ENCODE measurements at regions not wholly inside any gene's neighbourhood (a gene's known extent, or its start where the extent isn't known, plus 50 kb on each side); places are given as distances from the start of the nearest gene placed in this dataset.

- Histone ChIP-seq H3K4me1 (no peaks in the 10 kb centered on the region), H3K9ac (ENCODE audit: low read depth in 2 of 2, low read length in 2 of 2) (no peak overlapping the region), H3K9me3 (no peaks in the 10 kb centered on the region), H3K36me3 (no peaks in the 10 kb centered on the region), H3K27me3 (no peaks in the 10 kb centered on the region), H3K27ac (no peak overlapping the region), H3K4me3 (no peak overlapping the region)
- intact Hi-C loops (cut with DNase I): no loop called here
- TF ChIP-seq, protein P1, sequence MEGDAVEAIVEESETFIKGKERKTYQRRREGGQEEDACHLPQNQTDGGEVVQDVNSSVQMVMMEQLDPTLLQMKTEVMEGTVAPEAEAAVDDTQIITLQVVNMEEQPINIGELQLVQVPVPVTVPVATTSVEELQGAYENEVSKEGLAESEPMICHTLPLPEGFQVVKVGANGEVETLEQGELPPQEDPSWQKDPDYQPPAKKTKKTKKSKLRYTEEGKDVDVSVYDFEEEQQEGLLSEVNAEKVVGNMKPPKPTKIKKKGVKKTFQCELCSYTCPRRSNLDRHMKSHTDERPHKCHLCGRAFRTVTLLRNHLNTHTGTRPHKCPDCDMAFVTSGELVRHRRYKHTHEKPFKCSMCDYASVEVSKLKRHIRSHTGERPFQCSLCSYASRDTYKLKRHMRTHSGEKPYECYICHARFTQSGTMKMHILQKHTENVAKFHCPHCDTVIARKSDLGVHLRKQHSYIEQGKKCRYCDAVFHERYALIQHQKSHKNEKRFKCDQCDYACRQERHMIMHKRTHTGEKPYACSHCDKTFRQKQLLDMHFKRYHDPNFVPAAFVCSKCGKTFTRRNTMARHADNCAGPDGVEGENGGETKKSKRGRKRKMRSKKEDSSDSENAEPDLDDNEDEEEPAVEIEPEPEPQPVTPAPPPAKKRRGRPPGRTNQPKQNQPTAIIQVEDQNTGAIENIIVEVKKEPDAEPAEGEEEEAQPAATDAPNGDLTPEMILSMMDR (IDR thresholded peaks at IDR 0.05): no peak
- no peak for DNase-seq
These were observed 60.9 kb upstream of the PACRGL start for GRCh38 chr4:20639346-20639745.

DNA sequence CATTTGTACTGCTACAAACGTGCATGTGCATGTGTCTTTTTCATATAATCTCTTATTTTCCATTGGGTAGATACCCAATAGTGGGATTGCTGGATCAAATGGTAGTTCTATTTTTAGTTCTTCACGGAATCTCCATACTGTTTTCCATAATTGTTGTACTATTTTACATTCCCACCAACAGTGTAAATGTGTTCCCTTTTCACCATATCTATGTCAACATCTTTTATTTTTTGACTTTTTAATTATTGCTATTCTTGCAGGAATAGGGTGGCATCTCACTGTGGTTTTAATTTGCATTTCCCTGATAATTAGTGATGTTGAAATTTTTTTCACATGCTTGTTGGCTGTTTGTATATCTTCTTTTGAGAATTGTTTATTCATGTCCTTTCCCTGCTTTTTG lies 59.3 kb upstream of the PACRGL start:
- H3K4me1 ChIP-seq: no peaks in the 10 kb centered on the region
- H3K27me3 ChIP-seq: no peaks in the 10 kb centered on the region
- no peak overlapping the region for H3K4me3 ChIP-seq
- TF ChIP-seq, protein P1 (IDR thresholded peaks at IDR 0.05): no peak
- no peak for DNase-seq
- H3K27ac ChIP-seq: no peak overlapping the region
- intact Hi-C loops (cut with DNase I): no loop called here
- no peaks in the 10 kb centered on the region for H3K9me3 ChIP-seq
- no peaks in the 10 kb centered on the region for H3K36me3 ChIP-seq
- no peak overlapping the region for H3K9ac ChIP-seq (ENCODE audit: low read depth in 2 of 2, low read length in 2 of 2)

DNA sequence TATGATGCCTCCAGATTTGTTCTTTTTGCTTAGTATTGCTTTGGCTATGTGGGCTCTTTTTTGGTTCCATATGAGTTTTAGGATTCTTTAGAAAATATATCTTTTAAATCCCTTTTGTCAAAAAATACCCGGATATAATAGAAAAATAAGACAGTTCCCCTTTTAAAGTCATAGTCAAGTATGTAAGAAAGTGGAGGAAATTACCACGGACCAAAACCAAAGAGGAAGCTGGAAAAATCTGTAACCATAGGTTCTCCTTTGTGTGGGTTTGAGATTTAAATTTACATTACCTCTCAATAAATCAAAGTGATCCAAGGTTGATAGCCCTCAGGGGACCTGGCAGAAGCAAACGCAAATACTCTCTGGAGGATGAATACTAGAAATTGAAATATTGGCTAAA lies 58.3 kb upstream of the PACRGL start:
- no peak for DNase-seq
- TF ChIP-seq, protein P1 (IDR thresholded peaks at IDR 0.05): no peak
- Histone ChIP-seq H3K4me1 (no peaks in the 10 kb centered on the region), H3K4me3 (no peak overlapping the region), H3K27me3 (no peaks in the 10 kb centered on the region), H3K9ac (ENCODE audit: low read depth in 2 of 2, low read length in 2 of 2) (no peak overlapping the region), H3K36me3 (no peaks in the 10 kb centered on the region), H3K27ac (no peak overlapping the region), H3K9me3 (no peaks in the 10 kb centered on the region)
- intact Hi-C loops (cut with DNase I): no loop called here

DNA sequence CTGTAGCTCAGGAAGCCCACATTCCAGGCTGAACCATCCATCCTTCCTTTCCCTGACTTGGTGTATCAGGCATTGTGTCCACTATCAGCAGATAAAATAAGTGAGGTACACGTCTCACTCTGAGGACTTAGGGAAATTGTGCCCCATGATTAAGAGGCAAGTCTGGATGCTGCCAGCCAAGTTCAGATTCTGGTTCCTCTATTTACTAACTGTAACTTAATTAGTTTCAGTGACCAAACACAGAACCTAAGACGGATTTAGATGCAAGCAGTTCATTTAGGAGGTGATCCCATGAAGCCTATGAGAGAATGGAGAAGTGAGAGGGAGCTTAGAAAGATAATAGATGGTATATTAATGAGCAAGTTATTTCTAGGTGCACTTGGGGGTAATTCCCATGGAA lies 56.6 kb upstream of the PACRGL start:
- no peak for DNase-seq

GRCh38 chr4:20645236-20645635 lies 55.0 kb upstream of the PACRGL start:
- H3K9ac ChIP-seq (ENCODE audit: low read depth in 2 of 2, low read length in 2 of 2): no peak overlapping the region
- no peaks in the 10 kb centered on the region for H3K36me3 ChIP-seq
- TF ChIP-seq, protein P1 (IDR thresholded peaks at IDR 0.05): no peak
- H3K4me3 ChIP-seq: no peak overlapping the region
- intact Hi-C loops (cut with DNase I): no loop called here
- no peaks in the 10 kb centered on the region for H3K4me1 ChIP-seq
- no peaks in the 10 kb centered on the region for H3K9me3 ChIP-seq
- no peak overlapping the region for H3K27ac ChIP-seq
- no peak for DNase-seq
- no peaks in the 10 kb centered on the region for H3K27me3 ChIP-seq

More for the DNA sequence above, 56.6 kb upstream of the PACRGL start:
- intact Hi-C loops (cut with DNase I): no loop called here
- Histone ChIP-seq H3K27ac (no peak overlapping the region), H3K9me3 (no peaks in the 10 kb centered on the region), H3K4me1 (no peaks in the 10 kb centered on the region), H3K36me3 (no peaks in the 10 kb centered on the region), H3K9ac (ENCODE audit: low read depth in 2 of 2, low read length in 2 of 2) (no peak overlapping the region), H3K27me3 (no peaks in the 10 kb centered on the region), H3K4me3 (no peak overlapping the region)
- TF ChIP-seq, protein P1 (IDR thresholded peaks at IDR 0.05): no peak

DNA sequence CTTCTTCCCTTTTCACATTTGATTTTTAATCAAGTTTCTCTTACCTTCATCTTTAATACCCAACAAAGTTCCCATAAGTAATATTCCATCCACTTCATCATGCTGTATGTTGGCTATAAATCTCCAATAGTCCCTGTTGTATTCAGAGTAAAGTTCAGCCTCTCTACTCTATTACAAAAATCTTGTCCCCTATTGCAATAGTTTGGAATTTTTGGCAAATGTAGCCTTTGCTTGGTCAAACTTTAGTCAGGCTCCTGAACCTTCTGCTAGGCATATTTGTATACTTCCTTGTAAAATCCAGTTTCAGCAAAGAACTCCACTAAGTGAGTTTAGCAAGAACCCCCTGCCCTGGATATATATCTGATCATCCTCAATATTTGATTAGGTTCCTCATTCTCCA lies 54.0 kb upstream of the PACRGL start:
- intact Hi-C loops (cut with DNase I): no loop called here
- no peak overlapping the region for H3K27ac ChIP-seq

More for the DNA sequence above, 54.0 kb upstream of the PACRGL start:
- Histone ChIP-seq H3K36me3 (no peaks in the 10 kb centered on the region), H3K4me3 (no peak overlapping the region), H3K27me3 (no peaks in the 10 kb centered on the region), H3K9ac (ENCODE audit: low read depth in 2 of 2, low read length in 2 of 2) (no peak overlapping the region), H3K4me1 (no peaks in the 10 kb centered on the region), H3K9me3 (no peaks in the 10 kb centered on the region)
- DNase-seq: no peak
- TF ChIP-seq, protein P1 (IDR thresholded peaks at IDR 0.05): no peak

Data from colonic mucosa (tissue), 4 donors.